Left renal pelvis (tissue), 4 donors: ENCODE measurements at regions not wholly inside any gene's neighbourhood (a gene's known extent, or its start where the extent isn't known, plus 50 kb on each side); places are given as distances from the start of the nearest gene placed in this dataset.
"Not testable (repeated sequence)": the region's sequence is repeated elsewhere in the genome, so short reads cannot be mapped to it uniquely, and the experiment has no call there.

Source experiments
- DNase-seq, 4 donors: peaks; one replicate each; pipeline ENCODE4 v3.0.0-alpha.2; 2013; ENCODE audit warnings: low read depth in 4 of 4, low spot score in 3 of 4

DNA sequence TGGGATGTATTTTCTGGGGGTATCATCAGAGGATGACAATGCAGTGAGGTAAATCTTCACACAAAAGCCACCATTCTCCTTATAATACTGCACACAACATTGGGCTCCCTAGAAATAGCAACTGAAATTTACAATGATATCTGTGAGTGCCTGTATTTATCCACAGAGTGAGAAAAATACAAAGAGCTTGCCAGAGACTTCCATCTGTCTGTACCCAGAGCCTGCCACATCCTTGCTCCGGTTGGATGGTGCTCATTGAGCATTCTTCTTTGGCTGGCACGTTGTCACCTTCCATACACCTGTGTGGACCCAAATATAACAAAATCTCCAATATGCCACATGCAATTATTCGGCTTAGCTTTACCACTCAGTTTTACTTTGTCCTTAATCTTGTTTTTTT lies 189.5 kb upstream of the UFM1 start:
- no peak for DNase-seq

DNA sequence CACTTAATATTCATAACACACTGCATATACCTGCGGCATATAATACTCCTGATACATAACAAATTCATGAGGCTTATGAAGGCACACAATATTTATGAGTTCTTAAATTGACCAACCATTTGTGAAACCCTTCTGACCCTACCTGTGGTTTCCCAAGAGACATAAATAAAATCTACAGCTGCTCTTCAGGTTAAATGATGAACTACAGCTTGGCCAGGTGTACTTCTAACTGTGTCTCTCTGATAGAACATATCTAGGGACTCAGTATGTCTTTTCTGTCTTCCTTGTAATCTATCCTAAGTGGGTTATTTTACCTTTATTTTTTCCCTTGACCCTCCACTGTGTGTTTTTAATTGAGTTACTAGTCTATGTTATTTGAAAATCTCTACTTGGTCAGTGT lies 189.9 kb upstream of the UFM1 start:
- no peak for DNase-seq

DNA sequence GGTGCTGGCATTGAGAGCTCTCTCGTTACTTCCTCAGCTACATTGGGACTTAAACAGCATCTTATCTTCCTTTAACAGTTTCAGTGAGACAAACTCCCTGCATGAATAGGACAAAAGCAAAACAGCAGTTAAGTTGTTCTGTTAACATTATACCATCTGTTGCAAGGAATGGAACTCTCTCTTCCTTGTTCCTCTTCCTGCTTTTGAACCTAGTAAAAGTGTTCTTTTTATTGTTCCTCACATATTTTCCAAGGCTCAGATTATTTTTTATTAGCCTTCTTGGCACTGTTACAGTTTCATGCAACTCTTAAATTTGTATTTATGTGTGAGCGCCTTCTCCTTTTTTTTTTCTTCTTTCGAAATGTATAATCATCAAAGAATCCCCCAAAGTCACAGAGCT lies 202.6 kb upstream of the UFM1 start:
- no peak for DNase-seq

DNA sequence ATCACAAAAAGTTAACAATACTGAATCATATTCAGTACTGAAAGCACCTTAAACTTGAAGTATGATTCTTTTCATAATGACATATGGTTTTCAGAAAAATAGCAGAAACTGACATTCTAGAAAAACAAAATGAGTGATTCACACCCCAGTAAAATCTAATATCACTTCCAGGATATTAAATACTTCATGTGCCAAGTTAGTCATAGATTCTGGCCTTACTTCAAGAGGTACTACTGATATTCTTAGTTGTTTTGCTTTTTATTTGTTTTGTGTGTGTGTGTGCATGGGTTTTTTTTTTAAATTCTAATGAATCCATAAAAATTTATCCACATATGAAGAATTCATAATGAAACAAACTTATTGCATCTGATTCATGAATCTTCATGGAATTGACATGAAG lies 207.9 kb upstream of the UFM1 start:
- no peak for DNase-seq

DNA sequence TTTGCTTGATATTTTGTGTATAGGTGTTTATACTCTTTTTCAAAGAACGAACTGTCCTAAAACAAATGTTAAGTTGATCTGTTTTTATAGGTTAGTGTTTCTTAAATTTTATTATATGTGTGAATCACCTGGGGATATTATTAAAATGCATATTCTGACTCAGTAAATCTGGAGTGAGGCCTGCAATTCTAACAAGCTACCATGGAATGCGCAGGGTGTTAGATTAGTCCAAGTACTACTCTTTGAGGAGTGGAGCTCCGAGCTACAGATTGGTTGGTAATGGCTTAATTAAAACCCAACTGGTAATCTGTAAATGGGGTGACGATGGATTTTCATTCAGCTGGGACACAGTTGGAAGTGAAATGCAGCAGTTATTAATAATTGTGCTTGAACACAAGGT lies 214.1 kb upstream of the UFM1 start:
- DNase-seq: no peak

DNA sequence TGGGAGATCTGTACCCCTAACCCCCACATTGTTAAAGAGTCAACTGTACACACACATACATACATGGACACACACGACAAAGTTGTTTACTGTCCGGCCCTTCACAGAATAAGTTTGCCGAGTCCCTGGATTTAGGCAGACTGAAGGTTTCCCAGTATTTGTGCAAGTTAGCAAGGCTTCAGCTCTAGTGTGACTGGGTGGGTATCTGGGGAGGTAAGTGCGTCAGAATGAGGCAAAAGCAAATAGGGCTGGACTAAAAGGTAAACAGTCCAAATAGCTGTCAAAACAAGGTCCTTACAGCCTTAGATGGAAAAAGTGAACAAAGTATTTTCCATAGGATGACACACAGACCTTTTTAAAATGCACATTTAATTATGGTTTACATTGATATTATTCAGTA lies 228.4 kb upstream of the UFM1 start:
- DNase-seq: no peak

DNA sequence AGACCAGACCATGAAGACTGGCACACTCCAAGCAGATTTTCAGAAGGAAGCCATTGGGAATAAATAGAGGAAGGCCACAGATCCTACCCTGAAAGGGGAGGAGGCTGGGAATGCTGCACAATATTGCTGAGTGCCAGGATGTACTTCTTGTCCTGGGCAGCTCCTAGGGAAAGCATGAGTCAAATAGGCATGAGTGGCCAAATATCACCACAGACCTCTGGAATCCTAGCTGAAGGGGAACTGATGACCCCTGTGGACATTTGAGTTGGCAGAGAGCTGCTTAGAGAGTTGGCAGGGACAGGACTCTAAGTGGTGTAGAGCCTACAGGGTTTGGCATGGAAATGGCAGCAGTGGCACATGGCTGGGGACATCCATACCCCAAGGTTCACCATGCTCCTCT lies 234.3 kb upstream of the TRPC4 start:
- no peak for DNase-seq

DNA sequence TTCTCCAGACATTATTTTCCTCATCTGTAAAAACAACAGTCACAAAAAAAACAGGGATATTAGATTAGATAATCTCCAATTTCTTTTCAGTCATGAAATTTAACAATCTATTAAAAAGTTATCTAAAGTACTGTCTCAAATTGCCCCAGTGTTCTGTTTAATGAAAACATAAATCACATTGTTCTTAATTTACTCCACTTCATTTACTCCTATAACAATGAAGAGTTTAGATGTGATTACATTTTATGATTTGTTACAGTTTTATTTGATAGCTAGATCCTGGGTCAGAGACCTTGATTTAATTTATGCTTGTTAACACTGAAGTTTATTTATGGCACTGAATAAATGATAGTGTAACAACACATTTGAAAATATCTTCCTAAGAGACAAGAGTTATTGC lies 230.2 kb upstream of the TRPC4 start:
- no peak for DNase-seq

DNA sequence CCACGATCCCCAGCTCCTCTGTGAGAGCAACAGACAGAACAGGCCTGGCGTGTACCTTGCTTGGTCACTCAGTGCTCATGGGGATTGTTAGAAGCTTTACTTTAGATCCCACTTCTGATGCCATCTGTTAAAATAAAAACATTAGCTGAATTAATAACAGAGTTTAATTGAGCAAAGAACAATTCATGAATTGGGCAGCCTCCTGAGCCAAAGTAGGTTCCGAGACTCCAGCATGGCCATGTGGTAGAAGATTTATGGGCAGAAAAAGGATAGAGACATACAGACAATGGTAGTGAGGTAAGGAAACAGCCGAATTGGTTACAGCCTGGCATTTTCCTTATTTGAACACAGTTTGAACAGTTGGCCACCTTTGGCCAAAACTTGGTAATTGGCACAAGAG lies 223.9 kb upstream of the TRPC4 start:
- DNase-seq: no peak

DNA sequence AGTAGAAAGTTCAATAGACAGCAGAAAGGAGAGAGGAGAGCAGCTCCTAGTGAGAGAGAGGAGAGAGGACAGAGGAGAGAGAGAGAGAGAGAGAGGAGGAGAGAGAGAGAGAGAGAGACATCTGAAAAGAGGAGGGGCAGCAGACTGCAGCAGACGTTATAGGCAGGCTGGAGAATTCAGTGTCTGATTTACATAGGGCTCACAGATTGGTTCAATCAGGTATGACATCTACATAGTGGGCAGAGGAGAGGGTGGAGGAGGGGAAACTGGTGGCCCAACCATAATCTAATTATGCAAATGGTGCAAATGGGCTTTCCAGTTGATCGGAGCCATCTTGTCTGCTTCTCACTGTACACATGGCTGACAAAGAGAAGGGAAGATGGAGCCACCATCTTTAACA lies 221.3 kb upstream of the TRPC4 start:
- no peak for DNase-seq

DNA sequence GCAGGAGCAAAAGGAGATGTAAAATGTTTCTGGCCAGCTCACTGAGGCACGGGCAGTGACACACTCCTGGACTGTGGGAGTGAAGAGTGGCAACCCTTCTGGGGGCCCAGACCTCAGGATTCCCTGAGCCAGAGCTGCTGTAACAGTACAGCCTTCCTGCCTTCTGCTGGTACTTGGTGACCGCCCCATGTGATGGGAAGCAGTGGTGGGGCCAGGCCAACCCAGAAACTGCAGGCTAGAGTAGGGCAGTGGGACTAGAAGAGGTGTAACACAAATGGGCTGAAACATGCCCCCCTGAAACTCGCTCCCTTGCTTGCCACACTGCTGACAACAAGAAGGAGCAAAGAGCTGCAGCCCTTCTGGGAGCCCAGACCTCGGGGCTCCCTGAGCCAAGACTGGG lies 217.1 kb upstream of the TRPC4 start:
- DNase-seq: no peak

DNA sequence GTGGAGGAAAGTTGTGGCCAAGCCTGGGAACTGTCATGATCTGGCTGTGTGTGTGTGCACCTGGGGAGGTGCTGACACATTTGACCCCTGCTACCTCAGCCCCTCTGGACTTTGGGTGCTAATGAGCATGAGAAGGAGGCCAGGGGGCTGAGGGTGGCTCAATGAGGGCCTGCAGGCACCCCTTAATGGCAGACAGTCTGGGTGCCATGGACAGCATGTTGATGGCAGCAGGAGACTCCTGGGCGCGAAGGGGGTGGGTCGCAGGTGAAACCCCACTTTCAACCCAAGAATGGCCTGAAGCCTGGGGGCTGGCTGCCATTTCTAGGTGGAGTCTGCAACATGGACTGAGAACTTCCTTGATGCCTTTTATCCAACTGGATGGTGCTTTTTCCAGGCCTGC lies 216.4 kb upstream of the TRPC4 start:
- no peak for DNase-seq

DNA sequence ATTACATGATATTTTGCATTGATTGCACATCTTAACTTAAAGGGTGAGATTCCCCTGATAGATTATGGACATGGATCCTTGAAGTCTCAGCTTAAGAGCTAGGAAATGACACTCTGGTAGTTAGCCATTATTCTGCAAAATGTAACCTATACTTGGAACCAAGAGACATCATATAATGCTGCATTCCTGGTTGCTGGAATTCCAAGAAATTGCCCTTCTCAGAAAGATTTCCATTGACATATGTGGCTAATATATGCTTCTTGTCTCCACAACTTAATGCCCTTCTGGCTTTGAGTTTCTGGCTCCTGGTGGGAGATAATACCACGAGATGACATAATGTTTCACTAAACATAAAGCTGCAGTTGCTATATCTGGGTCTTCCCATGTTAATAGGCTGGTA lies 204.4 kb upstream of the TRPC4 start:
- DNase-seq: no peak

DNA sequence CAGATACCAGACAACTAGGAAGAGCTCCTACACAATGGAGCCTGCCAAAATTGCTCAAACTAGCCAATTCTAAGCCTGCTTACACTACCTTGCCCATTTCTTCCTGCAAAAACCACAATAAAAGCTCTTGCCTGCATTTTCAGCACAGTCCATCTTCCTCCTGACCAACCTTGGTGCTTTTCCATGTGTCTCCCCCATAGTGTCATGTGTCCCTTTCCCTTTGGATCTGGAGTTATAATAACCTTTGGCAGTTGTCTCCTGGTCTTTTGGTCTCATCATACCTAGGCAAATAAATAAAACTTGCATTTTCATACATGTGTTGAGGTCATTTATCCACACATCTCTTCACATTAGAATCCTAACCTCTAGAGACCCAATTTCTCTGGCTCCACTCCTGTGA lies 203.1 kb upstream of the TRPC4 start:
- no peak for DNase-seq

DNA sequence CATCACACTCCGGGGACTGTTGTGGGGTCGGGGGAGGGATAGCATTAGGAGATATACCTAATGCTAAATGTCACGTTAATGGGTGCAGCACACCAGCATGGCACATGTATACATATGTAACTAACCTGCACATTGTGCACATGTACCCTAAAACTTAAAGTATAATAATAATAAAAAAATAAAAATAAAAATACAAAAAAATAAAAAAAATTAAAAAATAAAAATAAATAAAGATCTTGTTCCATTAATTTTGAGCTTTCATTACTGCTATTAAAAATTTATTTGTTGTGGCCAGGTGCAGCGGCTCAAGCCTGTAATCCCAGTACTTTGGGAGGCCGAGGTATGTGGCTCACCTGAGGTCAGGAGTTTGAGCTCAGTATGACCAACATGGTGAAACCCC lies 201.8 kb upstream of the TRPC4 start:
- not testable (repeated sequence) for DNase-seq

DNA sequence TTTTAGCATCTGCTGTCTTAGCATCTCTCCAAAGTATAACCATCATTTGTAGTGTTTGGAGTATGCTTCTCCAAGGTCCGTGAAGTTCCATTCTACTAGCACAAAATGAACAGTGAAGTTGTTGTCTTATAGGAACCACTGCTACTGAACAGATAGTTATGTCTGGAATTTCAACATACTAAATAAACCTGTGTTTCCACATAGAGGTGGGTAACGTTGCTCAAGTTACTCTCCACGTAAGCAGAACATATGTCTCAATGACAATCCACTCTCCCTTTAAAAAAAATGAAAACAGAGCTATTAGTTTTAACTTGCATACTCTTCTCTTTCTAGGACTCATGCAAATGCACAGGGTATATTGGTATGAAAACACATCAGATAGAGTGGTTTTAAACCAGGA lies 184.3 kb upstream of the TRPC4 start:
- DNase-seq: no peak

DNA sequence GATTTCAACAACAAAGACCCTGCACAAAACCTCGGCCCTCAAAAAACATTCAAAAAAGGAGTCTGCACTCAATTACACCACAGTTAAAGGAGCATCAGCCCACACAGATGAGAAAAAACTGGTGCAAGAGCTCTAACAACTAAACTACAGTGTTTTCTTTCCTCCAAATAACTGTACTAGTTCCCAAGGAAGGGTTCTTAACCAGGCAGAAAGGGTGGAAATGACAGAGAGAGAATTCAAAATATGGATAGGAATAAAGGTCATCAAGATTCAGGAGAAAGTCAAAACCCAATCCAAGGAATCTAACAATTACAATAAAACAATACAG lies 176.4 kb upstream of the TRPC4 start:
- DNase-seq: no peak

DNA sequence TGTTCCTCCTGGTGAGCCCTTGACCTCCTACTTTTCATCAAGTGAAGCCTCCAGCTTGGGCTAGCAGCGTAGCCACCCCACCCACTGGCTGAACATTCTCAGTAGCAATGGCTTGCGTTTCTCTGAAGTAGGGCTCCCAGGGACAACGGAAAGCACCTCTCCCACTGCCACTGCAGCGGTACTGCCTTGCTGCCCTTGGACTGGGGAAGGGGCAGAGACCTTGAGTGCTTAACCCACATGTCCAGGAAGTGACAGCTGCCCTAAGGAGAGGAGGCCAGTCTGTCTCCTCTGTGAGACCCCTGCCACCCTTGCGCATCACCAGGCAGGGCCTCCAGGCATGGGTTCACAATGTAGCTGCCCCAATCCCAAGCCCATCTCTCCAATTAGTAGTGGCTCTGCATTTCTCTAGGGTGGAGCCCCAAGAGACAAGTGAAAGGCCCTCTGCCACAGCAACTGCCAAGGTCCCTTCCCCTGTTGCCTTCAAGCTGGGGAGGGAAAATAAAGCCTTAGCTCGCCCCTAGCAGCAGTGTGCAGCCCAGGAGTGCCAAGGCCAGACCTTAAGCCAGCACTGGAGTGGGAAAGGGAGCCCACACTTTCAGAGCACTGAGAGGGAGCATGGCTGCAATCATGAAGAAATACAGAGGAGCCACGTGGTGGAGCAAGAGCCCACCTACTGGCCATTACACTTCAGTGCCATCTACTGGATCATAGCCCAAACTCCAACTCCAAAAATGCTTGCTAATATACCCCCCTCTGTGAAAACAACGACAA lies 175.9 kb upstream of the TRPC4 start:
- no peak for DNase-seq

DNA sequence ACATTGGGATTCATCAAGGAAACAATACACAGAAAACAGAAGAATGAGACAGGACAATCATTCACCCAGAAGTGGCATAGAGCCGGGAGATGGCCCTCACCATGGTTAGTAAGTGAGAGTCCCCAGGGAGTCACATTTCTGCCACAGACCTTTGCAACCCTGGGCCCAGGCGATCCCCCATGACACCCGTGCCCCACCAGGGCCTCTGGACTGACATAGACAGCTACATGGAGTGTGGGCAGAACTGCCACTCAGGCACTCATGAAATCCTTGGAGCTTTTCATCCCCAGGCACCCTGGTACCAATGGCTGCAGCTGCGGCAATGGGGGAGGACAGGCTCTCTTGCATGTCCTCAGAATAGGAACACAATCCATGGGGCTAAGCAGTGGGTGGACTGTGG lies 174.5 kb upstream of the TRPC4 start:
- DNase-seq: no peak

DNA sequence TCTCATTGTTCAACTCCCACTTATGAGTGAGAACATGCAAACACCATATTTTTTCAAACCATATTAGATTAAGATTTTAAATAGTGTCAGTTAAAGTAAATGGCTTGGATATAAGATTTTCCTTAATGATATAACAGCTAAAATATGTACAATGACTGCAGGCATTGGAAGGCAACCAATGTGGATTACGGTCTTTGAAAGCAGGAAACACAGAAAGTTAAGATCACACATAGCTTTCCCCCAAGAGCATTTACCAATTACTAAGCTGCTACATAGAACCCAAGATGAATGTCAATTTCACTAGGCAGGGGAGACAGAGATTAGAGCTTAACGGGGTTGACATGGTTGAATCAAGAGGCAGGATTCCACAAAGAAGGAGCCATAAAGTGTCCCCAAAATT lies 173.2 kb upstream of the TRPC4 start:
- DNase-seq: no peak

DNA sequence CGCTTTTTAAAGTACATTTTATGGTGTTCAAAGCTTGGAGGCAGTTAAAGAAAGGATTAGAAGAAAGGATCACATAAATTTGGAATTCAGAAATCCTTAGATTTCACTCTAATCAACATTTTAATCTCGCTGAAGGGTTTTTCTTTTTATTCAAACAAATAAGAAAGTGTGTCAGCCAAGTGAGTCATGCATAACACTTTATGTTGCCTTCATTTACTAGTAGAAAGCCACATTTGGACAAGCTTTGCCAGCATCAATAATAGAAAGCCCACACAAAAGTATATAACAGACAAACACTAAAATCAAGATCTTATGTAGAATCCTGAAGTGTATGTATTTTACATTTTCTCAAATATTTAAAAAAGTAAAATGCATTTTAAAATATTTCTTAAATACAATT lies 154.9 kb upstream of the TRPC4 start:
- no peak for DNase-seq

DNA sequence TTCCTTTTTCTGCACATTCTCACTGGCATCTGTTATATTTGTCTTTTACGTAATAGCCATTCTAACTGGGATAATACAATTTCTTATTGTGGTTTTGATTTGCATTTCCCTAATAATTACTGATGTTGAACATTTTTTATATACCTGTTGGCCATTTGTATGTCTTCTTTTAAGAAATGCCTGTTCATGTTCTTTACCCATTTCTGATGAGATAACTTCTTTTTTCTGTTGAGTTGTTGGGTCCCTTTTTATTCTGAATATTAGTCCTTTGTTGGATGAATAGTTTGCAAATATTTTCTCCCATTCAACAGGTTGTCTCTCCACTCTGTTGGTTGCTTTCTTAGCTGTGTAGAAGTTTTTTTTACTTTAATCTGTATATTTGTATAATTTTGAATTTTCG lies 147.7 kb upstream of the TRPC4 start:
- DNase-seq: no peak

DNA sequence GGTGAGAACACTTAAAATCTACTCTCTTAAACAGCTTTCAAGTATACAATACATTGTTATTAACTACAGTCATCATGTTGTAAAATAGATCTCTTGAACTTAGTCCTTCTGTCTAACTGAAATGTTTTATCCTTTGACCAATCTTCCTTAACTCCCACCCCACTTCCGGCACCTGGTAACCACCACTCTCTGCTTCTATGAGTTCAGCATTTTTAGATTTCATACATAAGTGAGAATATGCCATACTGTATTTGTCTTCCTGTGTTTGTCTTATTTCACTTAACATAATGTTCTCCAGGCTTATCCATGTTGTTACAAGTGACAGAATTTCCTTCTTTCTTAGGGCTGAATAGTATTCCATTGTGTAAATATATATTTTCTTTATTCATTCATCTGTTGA lies 144.1 kb upstream of the TRPC4 start:
- DNase-seq: no peak
